HUES6 (cell line): ENCODE measurements at regions not wholly inside any gene's neighbourhood (a gene's known extent, or its start where the extent isn't known, plus 50 kb on each side); places are given as distances from the start of the nearest gene placed in this dataset.
"Not testable (repeated sequence)": the region's sequence is repeated elsewhere in the genome, so short reads cannot be mapped to it uniquely, and the experiment has no call there.

Experiments used
- H3K27ac ChIP-seq: 2 replicates; pipeline ENCODE4 v1.7.0; 2013; ENCODE audit warnings: low read depth, mild to moderate bottlenecking, low read length, inconsistent platforms
- H3K27me3 ChIP-seq: 2 replicates; pipeline ENCODE4 v1.6.1; 2013; ENCODE audit warnings: low read length; ENCODE audit not compliant: control insufficient read depth, insufficient read depth
- H3K36me3 ChIP-seq: 2 replicates; pipeline ENCODE4 v1.6.1; 2013; ENCODE audit warnings: low read length; ENCODE audit not compliant: control insufficient read depth, insufficient read depth
- H3K4me1 ChIP-seq: 2 replicates; pipeline ENCODE4 v1.6.1; 2013; ENCODE audit warnings: low read length; ENCODE audit not compliant: control insufficient read depth, insufficient read depth
- H3K4me3 ChIP-seq: 2 replicates; pipeline ENCODE4 v1.5.1; 2013; ENCODE audit warnings: low read depth, low read length
- H3K9ac ChIP-seq: one replicate; pipeline ENCODE4 v1.6.1; 2013; ENCODE audit warnings: mild to moderate bottlenecking, low read length
- H3K9me3 ChIP-seq: 2 replicates; pipeline ENCODE4 v1.6.1; 2013; ENCODE audit warnings: low read depth, low read length; ENCODE audit not compliant: control insufficient read depth, insufficient read depth

- H3K4me1 ChIP-seq = peaks cover 25% of the 10 kb centered on the region
- no peaks in the 10 kb centered on the region for H3K27me3 ChIP-seq
- no peak overlapping the region for H3K4me3 ChIP-seq
- H3K9me3 ChIP-seq = no peaks in the 10 kb centered on the region
- H3K9ac ChIP-seq = no peak overlapping the region
- H3K27ac ChIP-seq = no peak overlapping the region
- H3K36me3 ChIP-seq = no peaks in the 10 kb centered on the region
These were observed 91.4 kb upstream of the RBMS1 start for GRCh38 chr2:160584972-160585494.

- H3K27ac ChIP-seq = no peak overlapping the region
- H3K9ac ChIP-seq = no peak overlapping the region
- no peak overlapping the region for H3K4me3 ChIP-seq
- 0 out of 2 replicates have a peak, but pooled peaks cover 8% of the 10 kb centered on the region for H3K9me3 ChIP-seq
- no peaks in the 10 kb centered on the region for H3K36me3 ChIP-seq
- no peaks in the 10 kb centered on the region for H3K27me3 ChIP-seq
- H3K4me1 ChIP-seq = no peaks in the 10 kb centered on the region; the same call in 1 of the 2 replicates
These were observed 97.1 kb upstream of the RBMS1 start for GRCh38 chr2:160590664-160591063.

GRCh38 chr2:160592401-160592800 is 98.8 kb upstream of the RBMS1 start:
- Histone ChIP-seq H3K4me3 (no peak overlapping the region), H3K27me3 (no peaks in the 10 kb centered on the region), H3K9ac (no peak overlapping the region), H3K27ac (no peak overlapping the region), H3K36me3 (no peaks in the 10 kb centered on the region), H3K9me3 (0 out of 2 replicates have a peak, but pooled peaks cover 8% of the 10 kb centered on the region), H3K4me1 (no peaks in the 10 kb centered on the region)

GRCh38 chr2:160592993-160593392 is 99.4 kb upstream of the RBMS1 start:
- 0 out of 2 replicates have a peak, but pooled peaks cover 8% of the 10 kb centered on the region for H3K9me3 ChIP-seq
- H3K4me1 ChIP-seq = no peaks in the 10 kb centered on the region
- H3K27me3 ChIP-seq = no peaks in the 10 kb centered on the region
- H3K4me3 ChIP-seq = no peak overlapping the region
- no peak overlapping the region for H3K27ac ChIP-seq
- no peaks in the 10 kb centered on the region for H3K36me3 ChIP-seq
- no peak overlapping the region for H3K9ac ChIP-seq

- Histone ChIP-seq H3K9me3 (0 out of 2 replicates have a peak, but pooled peaks cover 8% of the 10 kb centered on the region), H3K4me1 (no peaks in the 10 kb centered on the region), H3K9ac (no peak overlapping the region), H3K36me3 (no peaks in the 10 kb centered on the region), H3K4me3 (no peak overlapping the region), H3K27ac (no peak overlapping the region), H3K27me3 (no peaks in the 10 kb centered on the region)
These were observed 102.8 kb upstream of the RBMS1 start for GRCh38 chr2:160596441-160596840.

GRCh38 chr2:160600437-160600836 is 106.8 kb upstream of the RBMS1 start:
- H3K9me3 ChIP-seq, H3K36me3 ChIP-seq, H3K27me3 ChIP-seq, H3K27ac ChIP-seq, H3K9ac ChIP-seq, H3K4me3 ChIP-seq, H3K4me1 ChIP-seq: not testable (repeated sequence)

GRCh38 chr2:160602073-160602472 is 108.5 kb upstream of the RBMS1 start:
- Histone ChIP-seq H3K4me3 (no peak overlapping the region), H3K9ac (no peak overlapping the region), H3K9me3 (no peaks in the 10 kb centered on the region), H3K27me3 (no peaks in the 10 kb centered on the region), H3K4me1 (no peaks in the 10 kb centered on the region), H3K36me3 (no peaks in the 10 kb centered on the region), H3K27ac (no peak overlapping the region)

GRCh38 chr2:160603771-160604510 is 110.3 kb upstream of the RBMS1 start:
- no peak overlapping the region for H3K4me3 ChIP-seq
- H3K4me1 ChIP-seq = no peaks in the 10 kb centered on the region
- no peak overlapping the region for H3K9ac ChIP-seq
- no peaks in the 10 kb centered on the region for H3K27me3 ChIP-seq
- H3K27ac ChIP-seq = no peak overlapping the region
- no peaks in the 10 kb centered on the region for H3K9me3 ChIP-seq
- no peaks in the 10 kb centered on the region for H3K36me3 ChIP-seq

GRCh38 chr2:160606341-160606740 is 112.7 kb upstream of the RBMS1 start:
- H3K9ac ChIP-seq = no peak overlapping the region
- no peak overlapping the region for H3K27ac ChIP-seq
- no peaks in the 10 kb centered on the region for H3K4me1 ChIP-seq
- no peak overlapping the region for H3K4me3 ChIP-seq
- H3K9me3 ChIP-seq = no peaks in the 10 kb centered on the region
- no peaks in the 10 kb centered on the region for H3K36me3 ChIP-seq
- H3K27me3 ChIP-seq = no peaks in the 10 kb centered on the region

- Histone ChIP-seq H3K9ac (no peak overlapping the region), H3K27me3 (no peaks in the 10 kb centered on the region), H3K27ac (no peak overlapping the region)
These were observed 115.0 kb upstream of the RBMS1 start for GRCh38 chr2:160608599-160608998.

GRCh38 chr2:160609346-160609745 is 115.7 kb upstream of the RBMS1 start:
- Histone ChIP-seq H3K9me3 (no peaks in the 10 kb centered on the region), H3K9ac (no peak overlapping the region), H3K27me3 (no peaks in the 10 kb centered on the region)

More at GRCh38 chr2:160608599-160608998, 115.0 kb upstream of the RBMS1 start:
- no peaks in the 10 kb centered on the region for H3K9me3 ChIP-seq
- H3K36me3 ChIP-seq = no peaks in the 10 kb centered on the region
- H3K4me1 ChIP-seq = no peaks in the 10 kb centered on the region
- no peak overlapping the region for H3K4me3 ChIP-seq

More at GRCh38 chr2:160609346-160609745, 115.7 kb upstream of the RBMS1 start:
- Histone ChIP-seq H3K4me3 (no peak overlapping the region), H3K4me1 (no peaks in the 10 kb centered on the region), H3K36me3 (no peaks in the 10 kb centered on the region), H3K27ac (no peak overlapping the region)
